Transverse colon (tissue), 4 donors: ENCODE measurements at regions not wholly inside any gene's neighbourhood (a gene's known extent, or its start where the extent isn't known, plus 50 kb on each side); places are given as distances from the start of the nearest gene placed in this dataset.
"Not testable (repeated sequence)": the region's sequence is repeated elsewhere in the genome, so short reads cannot be mapped to it uniquely, and the experiment has no call there.

Experiments used
- DNase-seq: peaks from one replicate; pipeline ENCODE4 v3.0.0-alpha.2; 2019
- H3K27ac ChIP-seq, 4 donors: fragments of 200-600 bp; sonication (generic); 2 replicates each; pipeline ENCODE4 v1.5.1; 2016 to 2018; ENCODE audit warnings: inconsistent platforms in 4 of 4
- H3K27me3 ChIP-seq: fragments of 200-600 bp; sonication (generic); 2 replicates; pipeline ENCODE4 v1.5.1; 2017; ENCODE audit warnings: inconsistent platforms
- H3K36me3 ChIP-seq, 4 donors: fragments of 200-600 bp; sonication (generic); 2 replicates each; pipeline ENCODE4 v1.5.1; 2017 to 2019; ENCODE audit warnings: inconsistent platforms in 4 of 4
- H3K4me1 ChIP-seq, 4 donors: fragments of 200-600 bp; sonication (generic); 2 replicates each; pipeline ENCODE4 v1.5.1; 2017 to 2020; ENCODE audit warnings: inconsistent platforms in 4 of 4
- H3K4me3 ChIP-seq, 4 donors: fragments of 200-600 bp; sonication (generic); 1 replicate in 1 of 4; 2 replicates in 3 of 4; pipeline versions ENCODE4 v1.5.1 to v1.6.1; 2017 to 2019; ENCODE audit warnings: inconsistent platforms in 4 of 4
- H3K9me3 ChIP-seq, 2 donors: fragments of 200-600 bp; sonication (generic); 2 replicates each; pipeline ENCODE4 v1.5.1; 2017 to 2019; ENCODE audit warnings: inconsistent platforms in 2 of 2
- CTCF ChIP-seq, 5 experiments: fragments of 200-600 bp in 3 of 5; fragments of 450-650 bp in 2 of 5; sonication (generic) in 3 of 5; IDR thresholded peaks; 1 replicate in 2 of 5; 2 replicates in 3 of 5; pipeline ENCODE4 v1.5.1; 2016 to 2017; ENCODE audit warnings: antibody characterized with exemption in 5 of 5, inconsistent platforms in 3 of 5, mild to moderate bottlenecking in 2 of 5, moderate library complexity in 1 of 5
- EP300 ChIP-seq: sonication (generic); formaldehyde crosslinking; IDR thresholded peaks from one replicate; pipeline ENCODE4 v1.6.1; 2017; ENCODE audit warnings: antibody characterized with exemption, low read depth
- POLR2A ChIP-seq: fragments of 450-650 bp; IDR thresholded peaks from one replicate; pipeline ENCODE4 v1.6.1; 2016; ENCODE audit warnings: antibody characterized with exemption, mild to moderate bottlenecking, moderate library complexity
- POLR2AphosphoS5 ChIP-seq, 3 donors: sonication (generic); formaldehyde crosslinking; IDR thresholded peaks; one replicate each; pipeline ENCODE4 v1.6.1; 2016; ENCODE audit warnings: antibody characterized with exemption in 3 of 3
- WGBS, 2 donors: methylation state at CpG; one replicate each; pipeline ENCODE4 v1.1.5; 2018; ENCODE audit warnings: low coverage in 1 of 2; 5-methylcytosine and 5-hydroxymethylcytosine counted together
- in situ Hi-C, 4 donors: fragments of 200-750 bp; cut with MboI; loops; one replicate each; pipeline versions ENCODE4 v1.15.0 to v1.15.1; 2017; ENCODE audit warnings: low sequenced_read_pairs in 3 of 4, low pct_ligation_motif_present in 1 of 4, low pct_unique_long_range_greater_than_20kb in 1 of 4
- intact Hi-C: fragments of 100-400 bp; cut with DNase I; formaldehyde crosslinking; loops from one replicate; pipeline ENCODE4 v1.15.1; 2023; ENCODE audit warnings: low total_unique reads

- 32% methylated on average over 3 of the region's 3 CpGs; no CpG with 5 or more reads in 1 of the 2 donors for WGBS, 2 donors
- H3K27ac ChIP-seq, result no peak overlapping the region
- TF ChIP-seq CTCF (IDR thresholded peaks at IDR 0.05) (peak in 3 of 5 experiments; percentile 6 to 13 (median 7)), EP300 (no peak), POLR2A (no peak), POLR2AphosphoS5 (IDR thresholded peaks at IDR 0.05) (no peak)
- no peak for DNase-seq
- no peak overlapping the region for H3K4me3 ChIP-seq
- no peaks in the 10 kb centered on the region for H3K9me3 ChIP-seq
- in situ Hi-C loops (loop anchor here in 1 of 4 donors (25.0 kb wide), 1 partner anchor 90 kb away; no protein-coding TSS in a partner anchor), intact Hi-C loops (no loop called here)
- no peaks in the 10 kb centered on the region for H3K4me1 ChIP-seq
- H3K36me3 ChIP-seq, result no peaks in the 10 kb centered on the region
- H3K27me3 ChIP-seq, result no peaks in the 10 kb centered on the region
Observed at GRCh38 chrX:79477691-79478090, 110.6 kb upstream of the ITM2A start.

GRCh38 chrX:79466636-79467035 is 99.5 kb upstream of the ITM2A start:
- Histone ChIP-seq H3K4me3 (no peak overlapping the region), H3K36me3 (no peaks in the 10 kb centered on the region), H3K4me1 (no peaks in the 10 kb centered on the region), H3K27me3 (no peaks in the 10 kb centered on the region), H3K9me3 (no peaks in the 10 kb centered on the region), H3K27ac (no peak overlapping the region)
- TF ChIP-seq POLR2AphosphoS5 (IDR thresholded peaks at IDR 0.05) (no peak), CTCF (IDR thresholded peaks at IDR 0.05) (no peak), POLR2A (no peak), EP300 (no peak)
- intact Hi-C loops (no loop called here), in situ Hi-C loops (no loop called here)
- DNase-seq, result no peak

- DNase-seq, result no peak
- Histone ChIP-seq H3K36me3 (no peaks in the 10 kb centered on the region), H3K27ac (no peak overlapping the region), H3K9me3 (no peaks in the 10 kb centered on the region), H3K4me3 (no peak overlapping the region), H3K27me3 (no peaks in the 10 kb centered on the region), H3K4me1 (no peaks in the 10 kb centered on the region)
- TF ChIP-seq POLR2A (no peak), CTCF (IDR thresholded peaks at IDR 0.05) (no peak), POLR2AphosphoS5 (IDR thresholded peaks at IDR 0.05) (no peak), EP300 (no peak)
- intact Hi-C loops, result no loop called here
- WGBS, 2 donors, result 78 to 92% methylated on average over 1 to 3 of the region's 3 CpGs
- in situ Hi-C loops, result no loop called here
Observed at GRCh38 chrX:79462458-79462857, 95.3 kb upstream of the ITM2A start.

- WGBS, 2 donors, result 76% methylated on average over 9 of the region's 9 CpGs; no CpG with 5 or more reads in 1 of the 2 donors
- H3K27me3 ChIP-seq, H3K9me3 ChIP-seq, H3K27ac ChIP-seq, DNase-seq, intact Hi-C loops, H3K4me3 ChIP-seq, H3K36me3 ChIP-seq, H3K4me1 ChIP-seq, in situ Hi-C loops: not testable (repeated sequence)
Observed at GRCh38 chrX:79456593-79456992, 89.5 kb upstream of the ITM2A start.

- WGBS, 2 donors, result 38% methylated on average over 1 of the region's 1 CpG; no CpG with 5 or more reads in 1 of the 2 donors
- H3K4me1 ChIP-seq, result peaks cover 0 to 10% (median 0%) of the 10 kb centered on the region in 4 donors
- intact Hi-C loops (no loop called here), in situ Hi-C loops (no loop called here)
- H3K27ac ChIP-seq, result peak overlapping the region in 1 of 4 donors; percentile 15
- H3K9me3 ChIP-seq, result no peaks in the 10 kb centered on the region
- TF ChIP-seq POLR2A (no peak), CTCF (IDR thresholded peaks at IDR 0.05) (no peak), POLR2AphosphoS5 (IDR thresholded peaks at IDR 0.05) (no peak), EP300 (no peak)
- H3K36me3 ChIP-seq, result no peaks in the 10 kb centered on the region
- no peaks in the 10 kb centered on the region for H3K27me3 ChIP-seq
- peak; percentile 32 for DNase-seq
- no peak overlapping the region for H3K4me3 ChIP-seq
Observed at GRCh38 chrX:79452881-79453280, 85.7 kb upstream of the ITM2A start.
